Sigmoid colon (tissue), 6 donors: ENCODE measurements at regions not wholly inside any gene's neighbourhood (a gene's known extent, or its start where the extent isn't known, plus 50 kb on each side); places are given as distances from the start of the nearest gene placed in this dataset.

Source experiments
- DNase-seq: peaks from one replicate; pipeline ENCODE4 v3.0.0-alpha.2; 2019
- H3K27ac ChIP-seq, 4 donors: fragments of 200-600 bp; sonication (generic); one replicate each; pipeline ENCODE4 v1.5.1; 2016 to 2019; ENCODE audit warnings: mild to moderate bottlenecking in 1 of 4
- H3K27me3 ChIP-seq, 3 donors: fragments of 200-600 bp; sonication (generic); one replicate each; pipeline ENCODE4 v1.5.1; 2019; ENCODE audit warnings: mild to moderate bottlenecking in 1 of 3
- H3K36me3 ChIP-seq, 4 donors: fragments of 200-600 bp; sonication (generic); one replicate each; pipeline ENCODE4 v1.5.1; 2016 to 2019
- H3K4me1 ChIP-seq, 4 donors: fragments of 200-600 bp; sonication (generic); one replicate each; pipeline ENCODE4 v1.5.1; 2017 to 2019
- H3K4me3 ChIP-seq, 4 donors: fragments of 200-600 bp; sonication (generic); one replicate each; pipeline ENCODE4 v1.5.1; 2017 to 2019; ENCODE audit warnings: mild to moderate bottlenecking in 2 of 4, moderate library complexity in 1 of 4
- H3K9me3 ChIP-seq, 4 donors: fragments of 200-600 bp in 3 of 4; sonication (generic) in 3 of 4; one replicate each; pipeline versions ENCODE4 v1.5.1 to v1.6.1; 2013 to 2019
- EP300 ChIP-seq, 4 donors: sonication (generic); formaldehyde crosslinking; IDR thresholded peaks; one replicate each; pipeline ENCODE4 v1.6.1; 2017; ENCODE audit warnings: antibody characterized with exemption in 4 of 4
- POLR2A ChIP-seq, 2 donors: fragments of 450-650 bp; IDR thresholded peaks; one replicate each; pipeline ENCODE4 v1.6.1; 2016; ENCODE audit warnings: antibody characterized with exemption in 2 of 2, mild to moderate bottlenecking in 2 of 2, moderate library complexity in 2 of 2
- POLR2AphosphoS5 ChIP-seq, 4 donors: sonication (generic); formaldehyde crosslinking; IDR thresholded peaks; one replicate each; pipeline ENCODE4 v1.6.1; 2017; ENCODE audit warnings: antibody characterized with exemption in 4 of 4
- WGBS, 2 donors: extraction: QIAGEN DNeasy Blood & Tissue Kit; methylation state at CpG; one replicate each; pipeline ENCODE4 v1.1.7; 2013; 5-methylcytosine and 5-hydroxymethylcytosine counted together
- intact Hi-C: fragments of 100-400 bp; cut with DNase I; formaldehyde crosslinking; loops from one replicate; pipeline ENCODE4 v1.15.1; 2023
- TF ChIP-seq, protein P1 (sequence below), 4 experiments: fragments of 450-650 bp in 3 of 4; fragments of 200-600 bp in 1 of 4; IDR thresholded peaks; one replicate each; pipeline ENCODE4 v1.5.1; 2016 to 2019; ENCODE audit warnings: antibody characterized with exemption in 4 of 4, mild to moderate bottlenecking in 3 of 4, moderate library complexity in 2 of 4
- donor health status: healthy with polysubstance abuse.
- donor health status: healthy.

- no peak for DNase-seq
- TF ChIP-seq EP300 (IDR thresholded peaks at IDR 0.05) (no peak), POLR2AphosphoS5 (IDR thresholded peaks at IDR 0.05) (no peak), POLR2A (IDR thresholded peaks at IDR 0.05) (no peak)
- TF ChIP-seq, protein P1, sequence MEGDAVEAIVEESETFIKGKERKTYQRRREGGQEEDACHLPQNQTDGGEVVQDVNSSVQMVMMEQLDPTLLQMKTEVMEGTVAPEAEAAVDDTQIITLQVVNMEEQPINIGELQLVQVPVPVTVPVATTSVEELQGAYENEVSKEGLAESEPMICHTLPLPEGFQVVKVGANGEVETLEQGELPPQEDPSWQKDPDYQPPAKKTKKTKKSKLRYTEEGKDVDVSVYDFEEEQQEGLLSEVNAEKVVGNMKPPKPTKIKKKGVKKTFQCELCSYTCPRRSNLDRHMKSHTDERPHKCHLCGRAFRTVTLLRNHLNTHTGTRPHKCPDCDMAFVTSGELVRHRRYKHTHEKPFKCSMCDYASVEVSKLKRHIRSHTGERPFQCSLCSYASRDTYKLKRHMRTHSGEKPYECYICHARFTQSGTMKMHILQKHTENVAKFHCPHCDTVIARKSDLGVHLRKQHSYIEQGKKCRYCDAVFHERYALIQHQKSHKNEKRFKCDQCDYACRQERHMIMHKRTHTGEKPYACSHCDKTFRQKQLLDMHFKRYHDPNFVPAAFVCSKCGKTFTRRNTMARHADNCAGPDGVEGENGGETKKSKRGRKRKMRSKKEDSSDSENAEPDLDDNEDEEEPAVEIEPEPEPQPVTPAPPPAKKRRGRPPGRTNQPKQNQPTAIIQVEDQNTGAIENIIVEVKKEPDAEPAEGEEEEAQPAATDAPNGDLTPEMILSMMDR (IDR thresholded peaks at IDR 0.05), result no peak
- WGBS, 2 donors, result 81 to 97% methylated on average over 1 of the region's 1 CpG
- H3K4me1 ChIP-seq, result no peaks in the 10 kb centered on the region
- peaks cover 0 to 2% (median 0%) of the 10 kb centered on the region in 4 donors for H3K9me3 ChIP-seq
- H3K36me3 ChIP-seq, result no peaks in the 10 kb centered on the region
- H3K4me3 ChIP-seq, result no peak overlapping the region
- intact Hi-C loops, result no loop called here
- no peaks in the 10 kb centered on the region for H3K27me3 ChIP-seq
- H3K27ac ChIP-seq, result no peak overlapping the region
Measured at GRCh38 chr12:38985961-38986360, 80.6 kb upstream of the CPNE8 start.

GRCh38 chr12:38984388-38984787 lies 79.0 kb upstream of the CPNE8 start:
- Histone ChIP-seq H3K4me3 (no peak overlapping the region), H3K27ac (no peak overlapping the region), H3K9me3 (peaks cover 0 to 2% (median 0%) of the 10 kb centered on the region in 4 donors), H3K36me3 (no peaks in the 10 kb centered on the region), H3K4me1 (no peaks in the 10 kb centered on the region), H3K27me3 (no peaks in the 10 kb centered on the region)
- TF ChIP-seq EP300 (IDR thresholded peaks at IDR 0.05), result no peak
- TF ChIP-seq POLR2AphosphoS5 (IDR thresholded peaks at IDR 0.05), result no peak
- no peak for TF ChIP-seq POLR2A (IDR thresholded peaks at IDR 0.05)
- TF ChIP-seq, protein P1 (IDR thresholded peaks at IDR 0.05), result no peak
- intact Hi-C loops, result no loop called here
- 96 to 100% methylated on average over 1 of the region's 1 CpG for WGBS, 2 donors
- DNase-seq, result no peak

GRCh38 chr12:38983117-38983571 lies 77.8 kb upstream of the CPNE8 start:
- H3K27me3 ChIP-seq, result no peaks in the 10 kb centered on the region
- intact Hi-C loops, result no loop called here
- no peak overlapping the region for H3K27ac ChIP-seq
- no peaks in the 10 kb centered on the region for H3K36me3 ChIP-seq
- H3K9me3 ChIP-seq, result peaks cover 0 to 2% (median 0%) of the 10 kb centered on the region in 4 donors
- 86 to 89% methylated on average over 6 of the region's 6 CpGs for WGBS, 2 donors
- no peak for TF ChIP-seq POLR2AphosphoS5 (IDR thresholded peaks at IDR 0.05)
- TF ChIP-seq, protein P1 (IDR thresholded peaks at IDR 0.05), result no peak
- no peak for TF ChIP-seq POLR2A (IDR thresholded peaks at IDR 0.05)
- no peak for TF ChIP-seq EP300 (IDR thresholded peaks at IDR 0.05)
- H3K4me3 ChIP-seq, result no peak overlapping the region
- H3K4me1 ChIP-seq, result no peaks in the 10 kb centered on the region
- no peak for DNase-seq

- intact Hi-C loops, result no loop called here
- no peak for TF ChIP-seq EP300 (IDR thresholded peaks at IDR 0.05)
- TF ChIP-seq POLR2AphosphoS5 (IDR thresholded peaks at IDR 0.05), result no peak
- TF ChIP-seq, protein P1 (IDR thresholded peaks at IDR 0.05), result no peak
- TF ChIP-seq POLR2A (IDR thresholded peaks at IDR 0.05), result no peak
Measured at GRCh38 chr12:38977132-38977531, 71.7 kb upstream of the CPNE8 start.

DNA sequence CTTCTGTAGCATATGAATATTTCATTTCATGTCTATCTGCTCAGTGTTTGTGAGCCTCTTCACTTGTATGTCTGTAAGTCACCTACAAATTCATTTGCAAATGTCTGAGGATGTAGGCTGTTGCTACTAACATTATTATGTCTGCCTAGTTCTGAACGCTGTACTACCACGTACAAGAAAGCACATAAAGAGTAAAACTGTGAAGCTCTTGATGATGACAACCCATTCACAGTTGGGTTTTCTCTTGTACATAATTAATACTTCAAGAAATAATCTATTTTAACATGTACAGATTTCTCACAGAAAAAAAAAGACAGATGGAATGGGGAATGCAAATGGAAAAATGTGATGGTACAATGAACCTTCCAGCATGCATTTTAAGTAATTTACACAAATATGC lies 64.3 kb upstream of the CPNE8 start:
- H3K27me3 ChIP-seq, result no peaks in the 10 kb centered on the region
- H3K4me3 ChIP-seq, result no peak overlapping the region
- no peaks in the 10 kb centered on the region for H3K4me1 ChIP-seq
- TF ChIP-seq EP300 (IDR thresholded peaks at IDR 0.05) (no peak), POLR2A (IDR thresholded peaks at IDR 0.05) (no peak), POLR2AphosphoS5 (IDR thresholded peaks at IDR 0.05) (no peak)
- TF ChIP-seq, protein P1 (IDR thresholded peaks at IDR 0.05), result no peak
- DNase-seq, result no peak
- no peak overlapping the region for H3K27ac ChIP-seq
- no peaks in the 10 kb centered on the region for H3K9me3 ChIP-seq
- intact Hi-C loops, result no loop called here
- 47 to 67% methylated on average over 2 of the region's 2 CpGs for WGBS, 2 donors
- H3K36me3 ChIP-seq, result no peaks in the 10 kb centered on the region

More at GRCh38 chr12:38977132-38977531, 71.7 kb upstream of the CPNE8 start:
- Histone ChIP-seq H3K4me3 (no peak overlapping the region), H3K4me1 (no peaks in the 10 kb centered on the region), H3K27me3 (no peaks in the 10 kb centered on the region), H3K9me3 (no peaks in the 10 kb centered on the region), H3K36me3 (no peaks in the 10 kb centered on the region), H3K27ac (no peak overlapping the region)
- 55 to 63% methylated on average over 1 of the region's 1 CpG for WGBS, 2 donors
- no peak for DNase-seq
